Spinal cord (tissue), 9 donors: ENCODE measurements at regions not wholly inside any gene's neighbourhood (a gene's known extent, or its start where the extent isn't known, plus 50 kb on each side); places are given as distances from the start of the nearest gene placed in this dataset.

ENCODE experiments used
- DNase-seq, 6 donors: peaks; one replicate each; pipeline versions ENCODE4 v3.0.0 to v3.0.0-alpha.2; 2013 to 2015; ENCODE audit warnings: low spot score in 6 of 6, low read depth in 4 of 6
- H3K27ac ChIP-seq: one replicate; pipeline ENCODE4 v1.5.1; 2013; ENCODE audit warnings: low read depth, low read length, control low read depth
- H3K27me3 ChIP-seq: one replicate; pipeline ENCODE4 v1.6.1; 2013; ENCODE audit warnings: low read length; ENCODE audit not compliant: control insufficient read depth, insufficient read depth
- H3K36me3 ChIP-seq: one replicate; pipeline ENCODE4 v1.6.1; 2013; ENCODE audit warnings: low read length; ENCODE audit not compliant: control insufficient read depth, insufficient read depth
- H3K4me1 ChIP-seq: one replicate; pipeline ENCODE4 v1.6.1; 2013; ENCODE audit warnings: low read length; ENCODE audit not compliant: control insufficient read depth, insufficient read depth
- H3K4me3 ChIP-seq: one replicate; pipeline ENCODE4 v1.5.1; 2013; ENCODE audit warnings: low read depth, low read length, control low read depth
- H3K9me3 ChIP-seq: one replicate; pipeline ENCODE4 v1.6.1; 2013; ENCODE audit warnings: low read length; ENCODE audit not compliant: control insufficient read depth, insufficient read depth
- WGBS: methylation state at CpG from one replicate; pipeline ENCODE4 v1.1.5; 2013; ENCODE audit warnings: missing lambda C conversion rate; ENCODE audit not compliant: insufficient coverage; 5-methylcytosine and 5-hydroxymethylcytosine counted together
- donor health status: healthy.

DNA sequence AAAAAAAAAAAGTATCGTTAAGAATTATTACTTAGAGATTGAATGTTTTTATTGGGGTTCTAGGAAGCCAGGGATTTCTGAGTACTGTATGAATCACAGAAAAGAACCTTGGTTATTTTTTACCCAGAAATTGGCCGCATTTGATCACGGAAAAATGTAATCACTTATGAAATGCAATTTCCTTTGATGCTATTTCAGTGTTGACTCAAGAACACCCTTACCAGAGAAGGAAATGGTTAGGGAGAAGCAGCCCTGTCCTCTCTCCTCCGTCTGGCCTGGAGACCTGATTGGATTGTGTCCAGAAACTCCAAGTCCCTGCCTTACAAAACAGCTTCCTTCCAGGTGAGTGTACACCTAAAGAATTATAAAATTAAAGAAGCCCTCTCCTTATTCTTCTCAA is 116.7 kb downstream of the MED10 start:
- no CpG with 5 or more reads among the region's 4 CpGs for WGBS
- Histone ChIP-seq H3K36me3 (no peaks in the 10 kb centered on the region), H3K4me3 (no peak overlapping the region), H3K27ac (no peak overlapping the region), H3K9me3 (no peaks in the 10 kb centered on the region), H3K4me1 (peaks cover 4% of the 10 kb centered on the region), H3K27me3 (no peaks in the 10 kb centered on the region)
- no peak for DNase-seq

DNA sequence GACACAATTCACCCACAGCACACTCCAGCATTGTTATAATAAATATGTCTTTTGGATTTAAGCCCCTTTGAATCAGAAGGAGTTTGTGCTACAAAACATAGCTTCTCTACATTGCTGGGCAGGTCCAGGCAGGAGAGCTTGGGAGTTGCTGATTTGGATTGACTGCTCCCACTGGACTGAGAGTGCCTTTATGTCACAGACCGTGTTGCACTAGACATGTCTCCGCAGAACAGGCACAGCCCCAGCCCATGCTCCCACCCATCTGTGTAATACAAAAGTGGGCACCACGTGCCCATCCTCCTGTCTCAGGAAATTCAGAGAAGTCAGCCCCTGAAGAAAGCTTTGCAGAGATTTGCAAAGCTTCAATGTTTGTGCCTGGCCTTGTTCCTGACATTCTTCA is 117.1 kb downstream of the MED10 start:
- Histone ChIP-seq H3K27ac (no peak overlapping the region), H3K4me3 (no peak overlapping the region), H3K9me3 (no peaks in the 10 kb centered on the region), H3K4me1 (peaks cover 4% of the 10 kb centered on the region), H3K27me3 (no peaks in the 10 kb centered on the region), H3K36me3 (no peaks in the 10 kb centered on the region)
- 83% methylated on average over 1 of the region's 3 CpGs for WGBS
- DNase-seq = no peak

DNA sequence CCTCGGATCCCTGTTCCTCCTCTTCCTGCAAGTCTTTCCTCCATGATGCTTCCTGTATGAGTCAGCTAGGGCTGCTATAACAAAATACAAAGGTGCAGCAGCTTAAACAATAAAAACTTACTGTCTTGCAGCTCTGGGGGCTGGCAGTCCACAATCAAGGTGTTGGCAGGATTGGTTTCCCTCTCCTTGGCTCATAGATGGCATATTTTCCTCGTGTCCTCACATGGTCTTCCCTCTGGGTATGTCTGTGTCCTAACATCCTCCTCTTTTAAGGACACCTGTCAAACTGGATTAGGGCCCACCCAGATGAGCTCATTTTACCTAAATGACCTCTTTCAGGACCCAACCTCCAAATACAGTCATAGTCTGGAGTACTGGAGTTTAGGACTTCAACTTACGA is 117.5 kb downstream of the MED10 start:
- Histone ChIP-seq H3K9me3 (no peaks in the 10 kb centered on the region), H3K36me3 (no peaks in the 10 kb centered on the region), H3K4me3 (no peak overlapping the region), H3K4me1 (peaks cover 4% of the 10 kb centered on the region), H3K27me3 (no peaks in the 10 kb centered on the region), H3K27ac (no peak overlapping the region)
- no peak for DNase-seq
- 87% methylated on average over 2 of the region's 3 CpGs for WGBS

DNA sequence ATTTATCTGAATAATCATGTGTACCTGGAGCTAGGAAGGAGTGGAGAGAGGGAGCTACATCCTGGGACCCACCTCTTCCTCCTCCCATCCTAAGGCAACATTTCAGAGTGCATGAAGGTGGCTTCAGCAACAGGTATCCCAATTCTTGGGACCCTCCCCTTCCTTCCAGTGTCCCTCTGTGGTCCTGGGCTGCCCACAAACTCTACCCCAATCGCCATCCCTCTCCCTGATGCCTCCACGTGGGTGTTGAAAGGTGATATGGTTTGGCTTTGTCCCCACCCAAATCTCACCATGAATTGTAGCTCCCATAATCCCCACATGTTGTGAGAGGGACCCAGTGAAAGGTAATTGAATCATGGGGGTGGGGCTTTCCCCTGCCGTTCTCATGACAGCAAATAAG is 121.4 kb downstream of the MED10 start:
- Histone ChIP-seq H3K27me3 (no peaks in the 10 kb centered on the region), H3K36me3 (no peaks in the 10 kb centered on the region), H3K4me1 (peaks cover 11% of the 10 kb centered on the region), H3K9me3 (no peaks in the 10 kb centered on the region), H3K27ac (no peak overlapping the region), H3K4me3 (no peak overlapping the region)
- DNase-seq = no peak
- 60% methylated on average over 1 of the region's 3 CpGs for WGBS

DNA sequence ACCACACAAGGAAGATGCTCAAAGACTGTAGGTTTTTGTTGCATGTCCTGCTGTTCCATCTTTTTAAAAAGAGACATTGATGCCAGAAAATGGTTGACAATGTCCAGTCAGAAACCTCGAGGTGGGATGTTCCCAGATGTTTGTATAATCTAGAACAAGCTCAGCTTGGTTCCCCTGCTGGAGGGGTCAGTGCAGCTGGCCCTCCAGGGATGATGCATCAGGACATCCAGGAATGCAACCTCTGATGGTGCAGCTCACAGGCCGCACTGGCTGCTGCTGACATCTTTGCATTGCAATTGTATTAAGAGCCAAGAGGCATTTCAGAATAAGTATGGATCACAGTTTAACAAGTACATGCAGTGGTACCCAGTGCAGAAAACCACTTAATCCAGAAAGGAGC is 122.4 kb downstream of the MED10 start:
- no peaks in the 10 kb centered on the region for H3K27me3 ChIP-seq
- H3K4me1 ChIP-seq = peaks cover 17% of the 10 kb centered on the region
- WGBS = 66% methylated on average over 2 of the region's 2 CpGs

DNA sequence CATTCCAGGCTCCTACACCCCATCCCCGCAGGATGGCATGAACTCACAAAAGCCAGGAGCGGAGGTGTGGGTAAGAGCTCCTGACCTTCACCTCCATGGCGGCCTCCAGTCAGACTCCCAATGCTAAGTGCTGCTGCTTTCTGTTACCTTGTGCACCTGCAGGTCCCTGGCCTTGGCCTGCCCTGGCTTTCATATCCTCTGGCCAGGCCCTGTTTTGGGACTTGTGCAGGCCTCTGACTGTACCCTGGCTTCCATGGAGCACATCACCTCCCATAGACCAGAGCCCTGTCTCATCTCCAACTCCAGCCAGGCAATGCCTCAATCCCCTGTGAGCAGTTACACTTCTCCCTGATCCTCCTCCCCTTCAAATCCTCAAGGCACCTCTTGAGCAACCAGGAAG is 124.5 kb downstream of the MED10 start:
- WGBS = 87% methylated on average over 3 of the region's 3 CpGs
- no peak for DNase-seq
- H3K27me3 ChIP-seq = no peaks in the 10 kb centered on the region
- no peaks in the 10 kb centered on the region for H3K36me3 ChIP-seq
- no peaks in the 10 kb centered on the region for H3K9me3 ChIP-seq
- peaks cover 13% of the 10 kb centered on the region for H3K4me1 ChIP-seq
- no peak overlapping the region for H3K4me3 ChIP-seq
- H3K27ac ChIP-seq = no peak overlapping the region

More for the DNA sequence above, 122.4 kb downstream of the MED10 start:
- Histone ChIP-seq H3K9me3 (no peaks in the 10 kb centered on the region), H3K36me3 (no peaks in the 10 kb centered on the region), H3K27ac (no peak overlapping the region), H3K4me3 (no peak overlapping the region)
- DNase-seq = no peak

DNA sequence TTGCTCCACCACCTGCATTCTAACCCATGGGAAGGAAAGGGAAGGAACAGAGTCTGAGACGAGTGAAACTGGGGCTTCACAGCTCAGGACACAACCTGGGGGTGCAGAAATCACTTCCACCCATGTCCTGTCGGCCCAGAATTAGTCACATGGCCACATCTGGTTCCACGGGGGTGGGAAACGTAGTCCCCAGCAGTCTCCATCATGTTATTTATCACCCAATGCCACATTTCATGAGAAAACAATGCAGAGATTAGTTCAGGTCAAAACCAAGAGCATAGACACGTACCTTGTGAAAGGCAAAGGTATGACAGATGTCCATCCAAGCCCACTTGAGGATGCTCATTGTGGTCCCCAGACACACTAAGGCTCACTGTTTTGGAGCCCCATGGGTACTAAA is 125.1 kb downstream of the MED10 start:
- Histone ChIP-seq H3K4me3 (no peak overlapping the region), H3K4me1 (peaks cover 13% of the 10 kb centered on the region), H3K36me3 (no peaks in the 10 kb centered on the region), H3K27ac (no peak overlapping the region), H3K27me3 (no peaks in the 10 kb centered on the region), H3K9me3 (no peaks in the 10 kb centered on the region)
- WGBS = 91% methylated on average over 3 of the region's 5 CpGs
- DNase-seq = no peak

DNA sequence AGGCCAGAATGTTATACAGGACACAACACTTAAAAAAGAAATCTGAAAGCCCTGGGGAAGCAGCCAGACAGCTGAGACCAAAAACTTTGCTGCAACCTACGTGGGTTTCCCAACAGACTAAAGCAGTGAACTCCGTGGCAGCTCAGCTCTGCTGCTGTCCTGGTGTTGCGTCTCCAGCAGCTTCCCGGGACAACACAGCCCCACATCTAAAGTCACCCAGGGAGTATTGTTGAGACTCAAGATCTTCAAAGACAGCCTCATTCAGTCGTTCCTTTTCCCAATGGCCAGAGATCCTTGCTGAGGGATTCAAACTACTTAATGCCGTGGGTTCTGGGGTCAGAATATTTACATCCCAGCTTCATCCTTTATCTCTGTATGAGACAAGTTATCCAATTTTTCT is 125.8 kb downstream of the MED10 start:
- Histone ChIP-seq H3K9me3 (no peaks in the 10 kb centered on the region), H3K4me3 (no peak overlapping the region), H3K27me3 (no peaks in the 10 kb centered on the region), H3K4me1 (peaks cover 13% of the 10 kb centered on the region), H3K36me3 (no peaks in the 10 kb centered on the region), H3K27ac (no peak overlapping the region)
- WGBS = 70% methylated on average over 5 of the region's 6 CpGs
- DNase-seq = no peak

DNA sequence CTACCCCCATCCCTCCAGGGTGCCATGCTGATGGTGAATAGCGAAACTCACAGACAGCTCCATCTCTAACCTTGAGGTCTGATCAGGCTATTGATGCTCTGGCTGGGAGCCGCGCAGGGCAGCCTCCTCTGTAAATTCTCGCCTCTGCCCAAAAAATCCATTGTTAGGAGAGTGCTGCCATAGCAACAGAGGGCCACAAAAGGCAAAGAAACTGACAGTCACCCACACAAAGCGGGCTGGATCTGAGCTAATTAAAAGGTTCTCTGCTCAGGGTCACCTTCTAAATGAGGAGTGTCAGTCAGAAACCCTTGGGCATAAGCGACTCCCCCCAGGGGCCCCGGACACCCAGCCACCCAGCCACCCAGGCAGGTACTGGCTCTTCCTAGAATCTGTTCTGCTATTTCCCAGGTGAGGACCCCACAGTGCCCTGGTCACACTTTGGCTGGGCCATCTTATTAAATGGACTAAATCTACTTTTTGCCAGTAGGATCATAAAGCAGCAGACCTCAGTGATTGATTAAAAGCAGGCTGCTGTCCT is 126.7 kb downstream of the MED10 start:
- DNase-seq = peak in 2 of 6 donors; percentile 62 to 76
- H3K4me1 ChIP-seq = peaks cover 13% of the 10 kb centered on the region
- 19% methylated on average over 3 of the region's 7 CpGs for WGBS

DNA sequence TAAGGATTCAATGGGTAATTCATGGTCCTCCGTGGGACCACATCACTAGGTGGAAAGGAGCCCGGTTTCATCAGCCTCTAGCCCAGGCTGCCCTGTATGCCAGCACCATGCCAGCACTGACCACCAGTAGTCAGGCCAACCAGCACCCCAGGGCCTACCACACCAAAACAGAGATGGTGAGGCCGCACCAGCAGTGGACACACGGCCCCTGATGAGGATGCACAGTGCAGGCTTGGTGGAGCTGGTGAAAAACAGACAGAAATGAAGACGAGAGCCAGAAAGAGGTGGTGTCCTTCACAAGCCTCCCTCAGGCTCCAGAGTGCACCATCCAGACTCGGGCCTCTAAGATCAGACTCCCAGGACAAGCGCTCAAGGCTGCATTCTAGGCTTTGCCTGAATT is 128.2 kb downstream of the MED10 start:
- H3K27me3 ChIP-seq = no peaks in the 10 kb centered on the region
- H3K4me1 ChIP-seq = peaks cover 13% of the 10 kb centered on the region
- no peaks in the 10 kb centered on the region for H3K9me3 ChIP-seq
- no peak overlapping the region for H3K4me3 ChIP-seq
- no peaks in the 10 kb centered on the region for H3K36me3 ChIP-seq
- 95% methylated on average over 5 of the region's 7 CpGs for WGBS
- no peak for DNase-seq
- H3K27ac ChIP-seq = no peak overlapping the region

More for the DNA sequence above, 126.7 kb downstream of the MED10 start:
- Histone ChIP-seq H3K4me3 (no peak overlapping the region), H3K27ac (no peak overlapping the region), H3K36me3 (no peaks in the 10 kb centered on the region), H3K9me3 (no peaks in the 10 kb centered on the region), H3K27me3 (no peaks in the 10 kb centered on the region)
